Activated CD4-positive, CD25-positive, alpha-beta regulatory T cell treated with anti-CD3 and anti-CD28 coated beads, Interleukin-2, amount 50 U/mL, for 16 hours (primary cell): ENCODE measurements at regions not wholly inside any gene's neighbourhood (a gene's known extent, or its start where the extent isn't known, plus 50 kb on each side); places are given as distances from the start of the nearest gene placed in this dataset.
"Not testable (repeated sequence)": the region's sequence is repeated elsewhere in the genome, so short reads cannot be mapped to it uniquely, and the experiment has no call there.

Source experiments
- DNase-seq: peaks from one replicate; pipeline ENCODE4 v3.0.0-alpha.2; 2020; ENCODE audit warnings: low read depth, low spot score

GRCh38 chr13:74251778-74252519 is 117.7 kb upstream of the KLF12 start:
- no peak for DNase-seq

- DNase-seq: no peak
Measured at GRCh38 chr13:74250738-74251190, 116.6 kb upstream of the KLF12 start.

DNA sequence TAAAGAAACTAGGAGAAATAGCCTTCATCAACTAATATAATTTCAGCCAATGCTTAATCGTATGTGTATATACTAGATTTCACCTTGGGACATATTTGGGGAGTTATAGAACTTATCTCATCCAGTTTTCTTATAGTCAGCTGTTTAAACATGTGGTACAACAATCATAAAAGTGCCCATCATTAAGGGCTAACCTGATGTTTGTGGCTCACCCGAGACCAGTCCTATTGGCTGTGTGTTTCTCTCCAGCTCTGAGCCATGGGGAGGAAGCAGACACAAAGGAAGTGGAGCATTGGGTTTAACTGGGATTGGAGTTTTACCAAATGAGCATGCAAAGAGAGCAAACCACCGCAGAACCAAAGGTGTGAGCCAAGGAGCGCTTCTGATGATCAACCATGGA is 114.3 kb upstream of the KLF12 start:
- no peak for DNase-seq

DNA sequence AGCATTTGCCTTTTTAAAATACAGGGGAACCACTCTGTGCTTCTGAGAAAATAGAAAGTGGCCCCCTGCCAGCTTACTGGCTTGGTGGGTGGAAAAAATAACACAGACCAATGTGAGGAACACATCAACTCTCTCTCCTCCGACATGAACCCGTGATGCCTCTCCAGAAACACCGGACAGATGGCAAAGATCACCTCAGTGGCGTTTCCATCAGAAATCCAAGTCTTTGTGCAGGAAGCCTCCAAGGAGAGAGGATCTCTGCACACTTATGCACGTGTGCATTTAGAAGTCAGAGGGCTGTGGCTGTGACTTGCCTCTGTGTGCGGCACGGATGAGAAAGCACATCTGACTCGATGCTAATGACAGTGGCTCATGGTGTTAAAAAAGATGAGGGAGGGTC is 112.3 kb upstream of the KLF12 start:
- DNase-seq: no peak

DNA sequence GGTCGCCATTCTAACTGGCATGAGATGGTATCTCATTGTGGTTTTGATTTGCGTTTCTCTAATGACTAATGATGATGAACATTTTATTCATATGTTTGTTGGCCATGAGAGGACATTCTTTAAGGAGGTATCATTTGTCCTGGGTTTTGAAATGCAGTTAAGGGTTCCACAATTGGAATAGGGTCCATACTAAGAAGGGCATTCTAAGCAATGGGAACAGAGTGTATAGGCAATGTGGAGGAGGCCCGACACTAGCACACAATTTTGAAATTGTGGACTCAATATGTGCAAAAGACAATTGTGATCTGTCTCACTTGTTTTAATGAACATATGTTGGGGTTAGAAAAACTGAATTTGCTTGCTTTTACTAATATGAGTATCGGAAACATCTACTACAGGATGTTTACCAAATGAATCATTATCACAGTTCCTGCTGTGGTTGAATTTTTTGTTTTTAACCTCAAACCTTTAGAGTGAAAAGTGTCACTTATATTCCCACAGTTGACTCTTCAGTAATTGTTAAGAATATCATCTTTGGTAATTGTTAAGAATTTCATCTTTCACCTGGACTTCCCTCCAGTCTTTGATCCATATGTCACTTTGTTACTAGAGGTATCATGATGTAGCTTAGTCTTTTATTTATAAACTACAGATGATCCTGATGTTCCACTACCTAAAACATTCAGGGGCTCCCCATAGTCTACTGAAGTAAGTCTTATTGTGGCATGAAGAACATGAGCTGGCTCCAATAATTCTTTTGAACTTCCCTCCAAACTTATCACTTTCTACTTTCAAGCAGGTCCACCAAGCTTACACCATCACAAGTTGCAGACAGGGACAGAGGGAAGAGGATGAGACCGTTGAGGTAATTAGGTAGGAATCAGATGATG is 109.7 kb upstream of the KLF12 start:
- no peak for DNase-seq

GRCh38 chr13:74241343-74241742 is 107.1 kb upstream of the KLF12 start:
- DNase-seq: not testable (repeated sequence)

DNA sequence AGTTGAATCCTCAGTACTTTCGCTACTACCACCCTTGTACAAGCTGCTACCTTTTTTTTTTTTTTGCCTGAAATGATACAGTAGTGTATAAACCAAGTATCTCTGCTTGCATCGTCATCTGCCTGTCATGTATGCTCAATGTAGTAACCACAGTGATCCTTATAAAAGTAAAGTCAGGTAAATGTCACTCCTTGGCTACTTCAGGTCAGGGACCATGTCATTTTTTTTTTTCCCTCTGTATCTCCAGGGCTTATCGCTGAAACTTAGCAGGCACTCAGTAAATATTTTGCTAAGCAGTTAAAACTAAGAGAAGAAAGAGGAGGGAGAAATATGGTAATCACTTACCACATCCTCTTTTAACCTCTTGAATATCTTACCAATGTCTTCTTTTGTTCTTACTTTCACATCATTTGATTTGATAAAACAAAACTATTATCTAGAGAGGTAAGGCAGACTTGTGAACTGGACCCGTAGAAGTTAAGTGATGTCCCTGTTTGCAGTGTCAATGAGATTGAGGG is 96.8 kb upstream of the KLF12 start:
- no peak for DNase-seq

DNA sequence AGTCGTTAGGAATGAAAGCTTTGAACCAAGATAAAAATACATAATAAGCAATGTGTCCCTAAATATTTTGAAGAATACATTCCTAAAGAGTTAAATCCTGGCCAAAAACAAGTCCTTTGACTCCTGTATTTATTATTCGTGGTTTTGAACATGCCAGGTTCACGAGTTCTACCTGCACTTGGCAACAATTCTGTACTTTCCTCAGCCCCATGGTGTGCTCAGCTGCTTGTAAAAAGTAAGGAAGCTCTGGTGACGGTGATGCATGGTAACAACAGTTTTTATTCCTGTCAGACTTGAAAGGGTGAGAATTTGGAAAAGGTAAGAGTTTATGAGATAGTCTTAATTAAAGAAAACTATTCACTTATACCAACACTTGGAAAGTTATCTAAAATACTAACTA is 95.0 kb upstream of the KLF12 start:
- no peak for DNase-seq

GRCh38 chr13:74227476-74228158 is 93.4 kb upstream of the KLF12 start:
- DNase-seq: no peak

GRCh38 chr13:74226791-74227475 is 92.7 kb upstream of the KLF12 start:
- no peak for DNase-seq

DNA sequence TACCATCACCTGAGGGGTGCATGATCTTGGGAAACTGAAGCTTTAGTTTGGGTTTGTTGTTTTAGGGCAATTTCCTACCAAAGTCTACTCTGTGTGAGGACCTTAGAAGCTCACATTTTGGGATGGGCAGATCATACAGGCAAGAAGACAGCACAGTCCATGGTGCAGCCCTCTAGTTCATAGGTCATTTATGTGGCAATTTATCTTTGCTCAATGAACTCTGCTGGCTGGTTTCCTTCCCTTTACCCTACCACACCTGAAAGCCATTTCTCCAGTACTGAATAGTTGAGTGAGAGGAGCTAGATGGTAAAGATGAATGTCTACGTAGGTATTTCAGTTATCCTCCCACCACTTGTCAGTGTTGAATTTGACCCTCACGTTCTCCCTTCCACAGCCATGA is 87.5 kb upstream of the KLF12 start:
- no peak for DNase-seq

GRCh38 chr13:74219566-74219965 is 85.4 kb upstream of the KLF12 start:
- no peak for DNase-seq

GRCh38 chr13:74218291-74218690 is 84.1 kb upstream of the KLF12 start:
- DNase-seq: no peak

DNA sequence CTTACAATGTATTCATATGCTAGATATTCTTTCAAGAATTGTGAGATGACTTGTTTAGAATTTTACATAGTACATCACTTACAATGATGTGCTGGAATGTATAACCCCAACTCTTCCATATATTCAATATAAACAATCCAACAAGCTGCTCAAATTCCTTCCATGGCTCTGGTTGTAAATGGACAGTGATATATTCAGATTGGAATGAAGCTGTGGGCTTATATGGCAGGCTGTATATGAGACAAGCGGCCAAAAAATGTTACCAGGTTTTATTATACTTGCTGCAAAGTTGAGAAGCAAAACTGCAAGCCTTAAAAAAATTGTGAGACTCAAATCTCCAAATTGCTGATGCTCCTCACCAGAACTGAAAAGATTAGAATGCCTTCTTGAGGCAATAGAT is 83.6 kb upstream of the KLF12 start:
- no peak for DNase-seq

- no peak for DNase-seq
Measured at GRCh38 chr13:74215420-74215819, 81.2 kb upstream of the KLF12 start.

- DNase-seq: no peak
Measured at GRCh38 chr13:74214321-74214720, 80.1 kb upstream of the KLF12 start.

- no peak for DNase-seq
Measured at GRCh38 chr13:74210693-74211393, 76.6 kb upstream of the KLF12 start.

DNA sequence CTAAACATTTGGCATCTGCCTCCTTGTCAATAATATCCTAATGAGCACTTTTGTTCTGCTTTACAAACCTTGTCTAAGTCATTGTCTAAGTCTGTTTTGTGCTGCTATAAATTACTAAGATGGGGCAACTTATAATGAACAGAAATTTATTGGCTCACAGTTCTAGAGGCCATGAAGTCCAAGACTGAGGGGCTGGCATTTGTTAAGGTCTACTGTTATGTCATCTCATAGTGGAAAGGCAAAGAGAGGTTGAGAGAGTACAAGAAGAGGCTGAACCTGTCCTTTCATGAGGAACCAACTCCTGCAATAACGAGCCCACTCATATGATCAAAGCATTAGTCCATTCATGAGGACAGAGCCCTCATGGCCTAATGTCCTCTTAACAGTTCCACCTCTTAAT is 72.7 kb upstream of the KLF12 start:
- no peak for DNase-seq

DNA sequence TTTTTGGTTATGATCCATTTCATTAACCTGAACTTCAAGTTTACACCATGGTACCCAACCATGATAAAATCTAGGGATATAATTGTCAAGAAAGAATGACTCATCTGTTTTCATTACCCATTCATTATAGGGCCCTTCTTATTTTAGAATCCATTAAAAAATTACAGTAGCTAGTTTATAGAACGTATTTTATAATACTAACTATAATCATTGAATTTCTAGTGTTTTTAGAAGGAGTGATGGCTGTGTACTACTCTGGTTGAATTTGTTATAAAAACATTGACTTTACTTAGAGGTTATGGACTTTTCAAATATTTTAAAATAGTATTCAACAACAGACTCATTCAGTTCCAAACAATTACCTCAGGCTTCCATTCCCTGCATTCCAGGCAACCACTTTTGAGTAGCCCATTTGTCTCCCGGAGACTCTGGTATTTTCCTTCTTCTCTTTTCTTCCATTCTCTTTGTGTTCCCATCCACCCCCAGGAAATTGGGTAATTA is 71.9 kb upstream of the KLF12 start:
- DNase-seq: no peak

- DNase-seq: no peak
Measured at GRCh38 chr13:74205313-74205690, 71.1 kb upstream of the KLF12 start.
